Suppressor macrophage treated with lipopolysaccharide for 4 hours (primary cell): ENCODE measurements at regions not wholly inside any gene's neighbourhood (a gene's known extent, or its start where the extent isn't known, plus 50 kb on each side); places are given as distances from the start of the nearest gene placed in this dataset.
"Not testable (repeated sequence)": the region's sequence is repeated elsewhere in the genome, so short reads cannot be mapped to it uniquely, and the experiment has no call there.

Source experiments
- DNase-seq: peaks from one replicate; pipeline ENCODE4 v3.0.0-alpha.2; 2020

DNA sequence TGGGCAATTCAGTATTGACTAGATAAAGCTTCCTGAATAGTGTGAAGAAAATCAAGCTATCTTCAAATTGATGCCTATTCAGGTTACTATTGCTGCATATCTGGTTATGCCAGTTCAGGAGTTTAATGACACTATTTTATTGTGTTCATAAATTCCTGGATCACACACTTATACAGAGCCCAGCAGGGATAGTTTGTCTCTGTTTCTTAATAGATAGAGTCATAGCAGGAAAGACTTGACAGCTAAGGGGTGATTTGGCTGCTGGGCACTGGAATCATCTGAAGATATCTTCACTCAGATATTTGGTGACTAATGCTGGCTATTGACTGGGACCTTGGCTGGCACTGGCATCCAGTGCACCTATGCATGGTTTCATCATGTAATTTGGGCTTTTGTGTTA is 187.8 kb downstream of the PYDC2 start:
- DNase-seq: no peak

- no peak for DNase-seq
Measured at GRCh38 chr3:191649626-191650025, 188.7 kb downstream of the PYDC2 start.

GRCh38 chr3:191658781-191659419 is 197.9 kb downstream of the PYDC2 start:
- not testable (repeated sequence) for DNase-seq

- not testable (repeated sequence) for DNase-seq
Measured at GRCh38 chr3:191662150-191662549, 201.2 kb downstream of the PYDC2 start.

DNA sequence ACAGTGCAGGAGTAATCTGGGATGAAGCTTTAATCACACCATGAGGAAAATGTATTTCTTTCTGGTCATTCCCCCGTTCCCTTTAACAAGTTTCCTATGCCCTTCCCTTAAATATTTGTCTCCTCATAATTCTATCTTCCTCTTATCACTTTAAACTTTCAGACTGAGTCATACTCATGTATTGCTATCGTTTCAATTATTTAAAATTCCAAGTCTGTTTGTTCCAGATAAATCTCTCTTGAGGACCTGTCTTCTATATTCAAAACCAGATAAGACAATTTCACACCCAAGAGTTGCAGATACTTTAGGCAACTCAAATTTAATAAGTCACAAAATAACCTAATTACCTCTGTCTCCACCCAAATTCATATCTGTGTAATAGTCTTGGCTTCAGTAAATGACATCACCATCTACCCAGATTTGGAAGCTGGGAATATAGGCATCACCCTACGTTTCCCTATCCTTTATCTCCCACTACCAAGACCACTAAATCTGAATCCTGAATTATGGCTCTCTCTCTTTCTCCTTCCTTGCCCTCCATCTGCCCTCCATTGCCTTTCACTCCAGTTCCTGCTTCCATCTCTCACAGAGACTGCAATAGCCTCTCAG is 220.1 kb downstream of the PYDC2 start:
- DNase-seq: no peak

DNA sequence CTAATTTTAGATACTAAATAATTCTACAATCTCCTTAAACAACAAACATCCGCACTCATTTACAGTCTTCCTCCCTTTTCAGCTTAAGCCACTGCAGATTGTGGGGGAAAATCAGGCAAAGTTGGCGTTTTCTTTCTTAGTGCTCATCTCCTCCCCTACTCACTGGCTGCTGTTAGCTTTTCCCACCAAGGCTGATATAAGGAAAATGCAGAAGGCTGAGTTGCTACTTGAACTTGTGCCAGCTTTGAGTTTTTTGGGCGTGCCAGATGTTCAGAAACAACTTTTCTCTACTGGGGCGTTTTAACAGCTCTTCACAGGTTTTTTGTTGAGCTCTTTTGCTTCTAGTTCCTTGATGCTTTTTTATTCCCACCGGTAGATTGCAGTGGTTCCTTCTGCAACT is 222.0 kb downstream of the PYDC2 start:
- no peak for DNase-seq

- no peak for DNase-seq
Measured at GRCh38 chr3:191686626-191687025, 225.7 kb downstream of the PYDC2 start.

DNA sequence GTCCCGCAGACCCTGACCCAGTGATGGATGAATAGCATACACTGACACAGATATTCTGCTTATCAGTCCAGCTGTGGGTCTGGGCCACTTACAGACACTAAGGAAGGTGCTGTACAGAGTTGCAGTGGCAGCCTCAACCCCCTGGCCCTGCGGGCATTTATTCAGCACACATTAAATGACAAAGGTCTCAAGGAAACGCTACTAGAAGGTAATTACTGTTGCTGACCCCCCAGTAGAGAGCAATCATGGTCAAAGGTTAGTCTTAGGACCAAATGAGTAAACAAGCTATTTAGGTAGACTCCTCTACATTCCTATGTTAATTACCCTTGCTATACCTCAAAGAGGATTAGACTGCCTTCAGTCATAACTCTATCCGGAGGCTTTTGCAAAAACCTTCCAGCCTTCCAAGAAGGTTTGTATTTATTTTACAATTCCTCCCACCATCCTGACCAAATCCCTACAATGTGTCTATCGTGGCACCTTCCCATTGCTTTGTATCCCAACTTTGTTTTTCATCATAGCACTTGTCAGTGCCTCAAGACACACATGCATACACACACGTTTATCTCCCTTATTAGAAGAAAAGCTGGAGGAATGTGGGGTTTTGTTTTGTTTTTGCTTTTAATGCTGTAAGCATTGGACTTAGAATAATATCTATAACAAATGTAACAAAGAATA is 227.9 kb downstream of the PYDC2 start:
- no peak for DNase-seq

GRCh38 chr3:191691184-191691583 is 230.2 kb downstream of the PYDC2 start:
- not testable (repeated sequence) for DNase-seq

GRCh38 chr3:191695131-191695814 is 234.3 kb downstream of the PYDC2 start:
- DNase-seq: no peak

DNA sequence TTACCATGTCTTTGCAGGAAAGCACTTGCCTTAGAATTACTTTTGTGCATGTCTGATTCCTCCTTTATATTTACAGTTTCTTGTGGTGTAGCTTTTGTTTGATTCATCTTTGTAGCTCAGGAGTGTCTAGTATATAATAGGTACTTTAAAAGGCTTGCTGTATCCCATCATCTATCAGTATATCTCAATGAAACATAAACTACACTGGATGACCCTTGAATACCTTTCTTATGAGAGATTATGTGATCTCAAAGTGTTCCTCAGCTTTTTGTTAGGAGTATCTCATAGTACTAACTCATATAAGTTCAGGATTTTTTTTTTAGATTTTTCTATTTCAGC is 234.8 kb downstream of the PYDC2 start:
- no peak for DNase-seq

DNA sequence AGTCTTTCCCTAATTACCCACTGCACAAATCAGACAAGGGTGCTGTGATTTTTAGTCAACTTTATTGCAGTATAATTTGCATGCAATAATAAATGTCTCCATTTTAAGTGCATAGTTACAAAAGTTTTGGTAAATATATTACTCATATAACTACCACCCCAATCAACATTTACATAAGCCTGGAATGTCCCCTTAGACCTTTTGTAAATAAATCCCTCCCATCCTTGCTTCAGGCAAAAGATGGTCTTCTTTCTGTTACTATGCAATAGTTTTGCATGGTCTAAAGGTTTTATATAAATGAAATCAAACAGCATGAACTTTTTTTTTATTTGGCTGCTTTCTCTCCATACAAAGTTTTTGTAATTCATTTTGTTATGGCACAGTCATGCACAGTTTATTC is 235.4 kb downstream of the PYDC2 start:
- no peak for DNase-seq

GRCh38 chr3:191699546-191699945 is 238.6 kb downstream of the PYDC2 start:
- no peak for DNase-seq

DNA sequence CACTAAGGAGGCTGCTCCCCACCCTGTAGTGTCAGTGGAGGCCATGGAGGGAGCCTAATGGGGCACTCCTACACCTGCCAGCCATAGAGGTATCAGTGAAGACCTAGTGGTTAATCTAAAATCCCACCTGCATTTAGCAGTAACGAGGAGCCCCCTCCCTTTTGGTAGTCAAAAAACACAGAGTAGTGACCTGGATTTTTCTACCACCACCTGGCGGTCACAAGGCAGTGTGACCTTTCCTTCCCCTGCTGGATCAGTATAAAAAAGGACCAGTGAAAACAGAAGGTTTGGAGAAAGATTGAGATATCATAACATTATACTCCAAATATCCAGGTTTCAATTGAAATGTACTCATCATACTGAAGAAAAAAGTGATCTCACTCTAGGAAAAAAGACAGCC is 241.2 kb downstream of the PYDC2 start:
- no peak for DNase-seq

DNA sequence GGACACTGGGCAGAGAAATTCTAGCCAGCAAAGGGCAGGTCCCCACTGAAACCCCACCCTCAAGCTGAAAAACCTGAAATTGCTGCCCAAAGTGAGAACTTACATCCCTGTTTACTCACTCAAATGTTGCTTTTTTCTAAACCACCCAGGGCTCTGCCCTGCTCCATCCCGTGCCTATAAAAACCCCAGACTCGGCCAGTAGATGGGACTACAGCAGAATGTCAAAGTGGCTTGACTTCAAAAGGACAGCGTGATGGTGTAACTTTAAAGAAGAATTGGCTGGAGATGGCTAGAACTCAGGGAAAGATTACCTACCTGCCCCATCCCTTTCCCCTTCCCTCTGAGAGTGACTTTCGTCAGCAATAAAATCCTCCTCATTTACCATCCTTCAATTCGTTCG is 246.9 kb downstream of the PYDC2 start:
- DNase-seq: no peak

- no peak for DNase-seq
Measured at GRCh38 chr3:191715585-191715984, 254.6 kb downstream of the PYDC2 start.

- no peak for DNase-seq
Measured at GRCh38 chr3:191721390-191721861, 260.5 kb downstream of the PYDC2 start.

- DNase-seq: no peak
Measured at GRCh38 chr3:191721990-191722389, 261.0 kb downstream of the PYDC2 start.

- no peak for DNase-seq
Measured at GRCh38 chr3:191727338-191727737, 266.4 kb downstream of the PYDC2 start.

- DNase-seq: no peak
Measured at GRCh38 chr3:191728186-191728585, 267.2 kb downstream of the PYDC2 start.

- no peak for DNase-seq
Measured at GRCh38 chr3:191737742-191738141, 276.8 kb downstream of the PYDC2 start.

DNA sequence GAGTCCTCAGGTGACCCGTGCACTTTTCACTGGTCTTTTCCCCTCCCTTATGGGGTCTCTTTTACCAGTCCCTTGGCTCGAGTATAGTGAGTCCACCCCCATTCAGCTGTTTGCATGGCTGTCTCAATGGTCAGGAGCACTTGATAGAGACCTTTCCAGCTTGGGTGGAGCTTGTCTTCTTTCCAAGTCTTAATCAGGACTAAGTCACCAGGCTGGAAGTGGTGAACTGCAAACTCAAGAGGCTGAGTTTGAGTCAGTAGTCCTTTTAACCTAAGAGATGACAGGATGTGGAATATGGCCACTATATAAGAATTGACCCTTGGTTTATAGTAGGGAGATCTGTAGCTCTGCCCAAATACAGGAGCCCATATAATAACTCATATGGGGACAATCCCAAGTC is 279.7 kb downstream of the PYDC2 start:
- DNase-seq: no peak

DNA sequence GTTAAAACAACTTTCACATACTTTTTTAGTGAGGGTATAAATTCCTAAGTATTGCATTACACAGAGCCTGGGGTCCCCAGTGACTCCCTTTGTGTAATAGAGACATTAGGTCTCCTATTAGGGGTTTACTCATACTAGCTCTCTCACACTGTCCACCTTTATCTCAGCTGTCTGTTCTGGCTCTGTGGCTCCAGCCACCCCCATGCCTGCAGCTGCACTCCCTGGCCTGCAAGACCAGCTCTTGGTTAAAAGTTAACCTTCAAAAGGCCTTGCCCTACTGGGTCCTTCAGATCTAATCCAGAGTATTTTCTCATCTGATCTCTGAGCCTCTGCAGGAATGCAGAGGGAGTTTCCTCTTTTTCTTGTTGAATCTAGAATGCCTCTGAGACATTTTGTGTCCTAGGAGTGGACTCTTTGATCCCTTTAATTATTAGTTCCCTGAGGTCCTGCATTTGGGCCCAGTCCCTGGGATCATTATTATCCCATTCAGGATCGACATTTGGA is 280.9 kb downstream of the PYDC2 start:
- DNase-seq: not testable (repeated sequence)

DNA sequence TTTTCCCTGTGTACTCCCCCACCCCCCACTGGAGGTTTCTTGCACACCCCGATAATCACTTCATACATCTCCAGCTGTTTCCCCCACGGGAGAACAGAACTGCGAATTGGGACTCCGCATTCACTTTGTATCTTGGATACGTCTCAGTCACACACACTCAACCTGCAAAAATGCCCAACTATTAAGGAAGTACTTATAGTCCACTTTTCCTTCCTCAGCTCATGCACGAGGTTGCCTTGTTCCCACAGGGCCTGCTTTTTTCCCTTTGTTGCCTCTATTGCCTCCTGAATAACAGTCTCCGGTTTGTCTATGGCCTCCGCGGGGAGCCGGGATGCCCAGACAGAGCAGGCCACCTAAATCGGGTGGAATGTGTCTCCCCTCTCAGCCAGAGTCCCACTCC is 282.3 kb downstream of the PYDC2 start:
- no peak for DNase-seq
